ENCODE measurements at regions not wholly inside any gene's neighbourhood (a gene's known extent, or its start where the extent isn't known, plus 50 kb on each side); places are given as distances from the start of the nearest gene placed in this dataset.

- Histone ChIP-seq H3K36me3 (ENCODE audit: insufficient read depth) (no peaks in the 10 kb centered on the region), H3K27ac (ENCODE audit: low read depth) (no peak overlapping the region), H3K4me3 (ENCODE audit: low read depth, low read length) (no peak overlapping the region), H3K4me1 (ENCODE audit: insufficient read depth) (no peaks in the 10 kb centered on the region)
- DNase-seq (ENCODE audit: extremely low spot score): no peak
- 72% methylated on average over 2 of the region's 2 CpGs for WGBS
Observed at GRCh38 chr2:107069890-107070289, 183.9 kb upstream of the ST6GAL2 start.

- no peaks in the 10 kb centered on the region for H3K36me3 ChIP-seq (ENCODE audit: insufficient read depth)
- no peaks in the 10 kb centered on the region for H3K4me1 ChIP-seq (ENCODE audit: insufficient read depth)
- 54% methylated on average over 6 of the region's 6 CpGs for WGBS
- no peak overlapping the region for H3K4me3 ChIP-seq (ENCODE audit: low read depth, low read length)
- no peak for DNase-seq (ENCODE audit: extremely low spot score)
- no peak overlapping the region for H3K27ac ChIP-seq (ENCODE audit: low read depth)
Observed at GRCh38 chr2:107072150-107072940, 186.4 kb upstream of the ST6GAL2 start.

GRCh38 chr2:107078584-107078983, 192.6 kb upstream of the ST6GAL2 start:
- Histone ChIP-seq H3K4me1 (ENCODE audit: insufficient read depth) (no peaks in the 10 kb centered on the region), H3K36me3 (ENCODE audit: insufficient read depth) (no peaks in the 10 kb centered on the region), H3K4me3 (ENCODE audit: low read depth, low read length) (no peak overlapping the region), H3K27ac (ENCODE audit: low read depth) (no peak overlapping the region)
- no peak for DNase-seq (ENCODE audit: extremely low spot score)
- 60% methylated on average over 1 of the region's 1 CpG for WGBS

DNA sequence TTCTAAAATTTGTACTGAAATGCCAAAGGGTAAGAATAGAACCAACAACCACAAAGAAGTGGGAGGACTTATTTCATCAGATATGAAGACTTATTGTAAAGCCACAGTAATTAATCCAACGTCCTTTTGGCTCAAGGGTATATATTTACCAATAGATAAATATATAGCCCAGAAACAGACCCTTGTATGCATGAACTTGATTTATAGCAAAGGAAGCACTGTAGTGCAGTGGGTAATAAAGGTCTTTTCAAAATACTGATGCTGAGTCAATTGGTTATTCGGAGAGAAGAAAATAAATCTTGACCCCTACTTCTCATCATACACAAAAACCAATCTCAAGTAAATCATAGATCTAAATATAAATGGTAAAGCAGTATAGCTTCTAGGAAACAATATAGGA, 200.5 kb upstream of the ST6GAL2 start:
- no peaks in the 10 kb centered on the region for H3K4me1 ChIP-seq (ENCODE audit: insufficient read depth)
- no peak for DNase-seq (ENCODE audit: extremely low spot score)
- 74% methylated on average over 2 of the region's 2 CpGs for WGBS
- H3K4me3 ChIP-seq (ENCODE audit: low read depth, low read length): no peak overlapping the region
- H3K27ac ChIP-seq (ENCODE audit: low read depth): no peak overlapping the region
- H3K36me3 ChIP-seq (ENCODE audit: insufficient read depth): no peaks in the 10 kb centered on the region

DNA sequence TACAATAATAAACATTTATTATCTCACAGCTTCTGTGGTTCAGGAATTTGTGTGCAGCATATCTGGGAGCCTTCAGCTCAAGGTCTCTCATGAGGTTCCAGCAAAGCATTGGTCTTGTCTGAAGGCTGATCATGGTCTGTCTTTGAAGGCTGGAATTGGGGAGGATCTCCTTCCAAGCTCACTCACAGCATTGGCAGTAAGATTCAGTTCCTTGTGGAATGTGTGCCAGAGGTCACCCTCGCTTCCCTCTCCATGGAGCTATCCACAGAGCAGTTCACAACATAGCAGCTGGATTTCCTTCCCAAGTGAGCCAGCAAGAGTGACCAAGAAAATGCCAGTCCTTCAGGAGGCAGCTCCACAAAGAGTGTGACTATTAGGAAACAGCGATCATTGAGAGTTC, 202.2 kb upstream of the ST6GAL2 start:
- H3K27ac ChIP-seq (ENCODE audit: low read depth): no peak overlapping the region
- H3K4me3 ChIP-seq (ENCODE audit: low read depth, low read length): no peak overlapping the region
- DNase-seq (ENCODE audit: extremely low spot score): no peak
- WGBS: 91% methylated on average over 2 of the region's 2 CpGs
- no peaks in the 10 kb centered on the region for H3K36me3 ChIP-seq (ENCODE audit: insufficient read depth)
- H3K4me1 ChIP-seq (ENCODE audit: insufficient read depth): no peaks in the 10 kb centered on the region

DNA sequence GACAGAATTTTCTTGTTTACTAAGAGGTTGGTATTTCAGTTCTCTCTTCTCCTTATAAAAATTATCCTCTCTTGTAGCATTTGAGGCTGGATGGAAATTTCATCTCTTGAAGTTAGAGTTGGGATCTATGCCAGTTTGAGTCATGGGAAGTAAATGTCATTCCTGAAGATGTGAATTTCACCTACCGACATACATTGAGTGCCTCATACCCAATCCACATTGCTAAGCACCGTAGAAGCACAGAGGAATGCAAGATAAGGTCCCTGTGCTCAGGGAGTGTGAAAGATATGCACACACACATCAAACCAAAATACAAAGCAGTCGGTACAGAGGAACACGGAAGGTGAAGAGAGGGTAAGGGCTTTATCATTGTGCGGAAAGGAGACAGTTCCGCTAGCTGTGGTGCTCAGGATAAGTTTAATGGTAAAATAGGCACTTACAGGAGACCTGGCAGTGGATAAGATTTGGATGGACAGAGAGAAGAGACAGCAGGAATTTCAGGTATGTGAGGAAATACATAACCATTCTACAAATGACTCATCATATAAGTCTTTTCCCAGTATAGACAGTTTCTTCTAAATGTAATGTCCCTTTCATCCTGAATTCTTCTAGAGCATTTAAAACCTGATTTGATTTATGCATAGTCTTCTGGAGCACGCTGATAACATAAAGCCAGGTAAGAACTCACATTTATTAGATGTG, 205.3 kb upstream of the ST6GAL2 start:
- Histone ChIP-seq H3K36me3 (ENCODE audit: insufficient read depth) (no peaks in the 10 kb centered on the region), H3K27ac (ENCODE audit: low read depth) (no peak overlapping the region), H3K4me1 (ENCODE audit: insufficient read depth) (no peaks in the 10 kb centered on the region), H3K4me3 (ENCODE audit: low read depth, low read length) (no peak overlapping the region)
- no peak for DNase-seq (ENCODE audit: extremely low spot score)
- 64% methylated on average over 7 of the region's 7 CpGs for WGBS

GRCh38 chr2:107093426-107093957, 207.5 kb upstream of the ST6GAL2 start:
- Histone ChIP-seq H3K27ac (ENCODE audit: low read depth) (no peak overlapping the region), H3K4me1 (ENCODE audit: insufficient read depth) (no peaks in the 10 kb centered on the region), H3K36me3 (ENCODE audit: insufficient read depth) (no peaks in the 10 kb centered on the region), H3K4me3 (ENCODE audit: low read depth, low read length) (no peak overlapping the region)
- 85% methylated on average over 4 of the region's 4 CpGs for WGBS
- DNase-seq (ENCODE audit: extremely low spot score): no peak

DNA sequence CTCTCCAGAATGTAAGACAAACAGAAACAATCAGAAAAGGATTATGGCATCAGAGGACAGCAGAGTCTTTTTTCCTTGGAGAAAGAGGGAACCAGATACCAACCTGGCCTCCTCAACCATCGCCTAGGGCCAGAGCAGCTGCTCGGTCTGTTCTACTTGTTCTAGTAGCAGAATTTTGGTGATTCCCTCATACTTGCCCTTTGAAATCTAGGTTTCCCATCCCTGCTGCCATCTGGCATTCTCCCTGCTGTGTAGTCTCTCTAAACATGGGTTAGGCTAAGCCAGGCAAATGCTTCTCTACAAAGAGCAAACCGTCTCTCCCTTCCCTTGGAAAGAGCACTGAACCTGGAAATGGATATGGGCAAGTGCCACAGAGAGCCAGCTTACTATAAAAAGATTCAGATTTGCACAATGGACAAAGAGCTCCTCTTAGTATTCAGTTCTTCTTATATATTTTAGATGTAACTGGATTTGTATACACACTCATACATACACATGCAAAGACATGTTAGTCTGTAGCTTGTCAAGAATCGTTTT, 208.6 kb upstream of the ST6GAL2 start:
- Histone ChIP-seq H3K4me3 (ENCODE audit: low read depth, low read length) (no peak overlapping the region), H3K27ac (ENCODE audit: low read depth) (no peak overlapping the region), H3K36me3 (ENCODE audit: insufficient read depth) (no peaks in the 10 kb centered on the region), H3K4me1 (ENCODE audit: insufficient read depth) (no peaks in the 10 kb centered on the region)
- no peak for DNase-seq (ENCODE audit: extremely low spot score)
- WGBS: 86% methylated on average over 4 of the region's 4 CpGs

- H3K36me3 ChIP-seq (ENCODE audit: insufficient read depth): no peaks in the 10 kb centered on the region
- no peaks in the 10 kb centered on the region for H3K4me1 ChIP-seq (ENCODE audit: insufficient read depth)
- 95% methylated on average over 8 of the region's 8 CpGs for WGBS
- no peak for DNase-seq (ENCODE audit: extremely low spot score)
- H3K4me3 ChIP-seq (ENCODE audit: low read depth, low read length): no peak overlapping the region
- no peak overlapping the region for H3K27ac ChIP-seq (ENCODE audit: low read depth)
Observed at GRCh38 chr2:107102176-107102575, 216.2 kb upstream of the ST6GAL2 start.

DNA sequence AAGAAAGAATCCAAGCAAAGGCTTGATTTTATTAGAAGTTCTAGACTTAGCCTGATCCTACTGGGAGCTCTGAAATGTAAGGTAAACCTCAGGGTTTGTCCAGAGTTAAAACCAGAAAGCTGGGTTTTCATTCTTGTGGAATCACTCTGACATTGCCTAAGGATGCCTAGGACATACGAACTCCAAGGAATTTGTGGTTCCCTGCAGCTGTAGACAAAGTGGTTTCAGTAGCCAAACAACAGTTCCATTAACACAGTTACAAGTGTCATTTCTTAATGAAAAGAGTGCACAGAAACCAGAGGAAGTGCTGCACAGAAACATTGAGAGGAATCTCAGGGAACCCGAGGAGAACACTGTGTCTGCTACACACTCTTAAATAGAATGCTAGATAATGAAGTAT, 221.4 kb upstream of the ST6GAL2 start:
- Histone ChIP-seq H3K4me1 (ENCODE audit: insufficient read depth) (no peaks in the 10 kb centered on the region), H3K4me3 (ENCODE audit: low read depth, low read length) (no peak overlapping the region), H3K27ac (ENCODE audit: low read depth) (no peak overlapping the region), H3K36me3 (ENCODE audit: insufficient read depth) (no peaks in the 10 kb centered on the region)
- no peak for DNase-seq (ENCODE audit: extremely low spot score)
- WGBS: 63% methylated on average over 2 of the region's 2 CpGs

DNA sequence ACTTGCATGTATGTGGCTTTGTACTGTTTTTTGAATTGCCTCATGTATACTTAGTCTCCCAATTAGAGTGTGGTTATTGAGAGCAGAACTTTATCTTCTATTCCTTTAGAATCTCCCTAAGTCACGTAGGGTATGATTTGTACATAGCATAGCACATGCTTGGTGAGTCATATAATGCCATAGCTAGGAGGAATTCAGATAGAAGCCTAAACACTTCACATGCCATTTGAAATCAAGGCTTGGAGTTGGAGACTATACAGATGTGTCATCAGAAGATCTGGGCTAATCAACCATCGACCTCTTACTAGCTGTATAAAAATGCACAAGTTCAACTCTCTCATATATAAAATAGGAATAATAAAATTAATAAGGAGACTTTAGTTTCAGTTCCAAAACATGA, 222.6 kb upstream of the ST6GAL2 start:
- no peak for DNase-seq (ENCODE audit: extremely low spot score)
- WGBS: 73% methylated on average over 2 of the region's 2 CpGs
- H3K36me3 ChIP-seq (ENCODE audit: insufficient read depth): no peaks in the 10 kb centered on the region
- H3K27ac ChIP-seq (ENCODE audit: low read depth): no peak overlapping the region
- no peaks in the 10 kb centered on the region for H3K4me1 ChIP-seq (ENCODE audit: insufficient read depth)
- no peak overlapping the region for H3K4me3 ChIP-seq (ENCODE audit: low read depth, low read length)

DNA sequence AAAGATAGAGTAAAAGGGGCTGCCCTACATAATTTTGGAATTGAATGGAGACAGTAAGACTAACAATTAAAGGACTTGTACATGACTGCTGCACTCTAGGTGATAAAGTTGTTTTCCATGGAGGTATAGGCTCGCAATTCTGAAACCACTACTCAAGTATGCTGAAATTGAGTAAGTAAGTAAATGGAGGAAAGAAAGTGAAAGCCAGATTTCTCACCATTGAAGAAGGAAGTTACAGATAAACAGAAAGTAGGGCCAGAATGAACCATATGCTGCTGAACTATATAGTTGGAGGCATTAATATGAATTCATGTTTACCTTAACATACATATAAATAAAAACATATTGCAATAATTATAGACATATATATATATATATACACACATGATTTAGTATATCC, 225.7 kb upstream of the ST6GAL2 start:
- Histone ChIP-seq H3K36me3 (ENCODE audit: insufficient read depth) (no peaks in the 10 kb centered on the region), H3K4me1 (ENCODE audit: insufficient read depth) (no peaks in the 10 kb centered on the region), H3K27ac (ENCODE audit: low read depth) (no peak overlapping the region), H3K4me3 (ENCODE audit: low read depth, low read length) (no peak overlapping the region)
- 91% methylated on average over 1 of the region's 1 CpG for WGBS
- DNase-seq (ENCODE audit: extremely low spot score): no peak

GRCh38 chr2:107112561-107112960, 226.6 kb upstream of the ST6GAL2 start:
- H3K27ac ChIP-seq (ENCODE audit: low read depth): no peak overlapping the region

GRCh38 chr2:107128381-107128780, 242.4 kb upstream of the ST6GAL2 start:
- no peak overlapping the region for H3K4me3 ChIP-seq (ENCODE audit: low read depth, low read length)
- H3K36me3 ChIP-seq (ENCODE audit: insufficient read depth): no peaks in the 10 kb centered on the region
- no peak for DNase-seq (ENCODE audit: extremely low spot score)
- H3K27ac ChIP-seq (ENCODE audit: low read depth): no peak overlapping the region
- H3K4me1 ChIP-seq (ENCODE audit: insufficient read depth): no peaks in the 10 kb centered on the region
- WGBS: 85% methylated on average over 2 of the region's 2 CpGs

More at GRCh38 chr2:107112561-107112960, 226.6 kb upstream of the ST6GAL2 start:
- no peaks in the 10 kb centered on the region for H3K4me1 ChIP-seq (ENCODE audit: insufficient read depth)
- no peaks in the 10 kb centered on the region for H3K36me3 ChIP-seq (ENCODE audit: insufficient read depth)
- no peak for DNase-seq (ENCODE audit: extremely low spot score)
- H3K4me3 ChIP-seq (ENCODE audit: low read depth, low read length): no peak overlapping the region

Data from urinary bladder (tissue), 3 donors.